Brain microvascular endothelial cell (primary cell): ENCODE measurements at regions not wholly inside any gene's neighbourhood (a gene's known extent, or its start where the extent isn't known, plus 50 kb on each side); places are given as distances from the start of the nearest gene placed in this dataset.

Experiments used
- DNase-seq: peaks from one replicate; pipeline ENCODE4 v3.0.0-alpha.2; 2020
- H3K27ac ChIP-seq: fragments of 250-450 bp; sonication (Bioruptor Pico); 2 replicates; pipeline ENCODE4 v1.5.1; 2020; ENCODE audit warnings: mild to moderate bottlenecking, moderate library complexity
- H3K27me3 ChIP-seq: fragments of 250-450 bp; sonication (Bioruptor Pico); replicated peaks from 2 replicates; pipeline ENCODE4 v1.5.1; 2020; ENCODE audit warnings: mild to moderate bottlenecking
- H3K36me3 ChIP-seq: fragments of 250-450 bp; sonication (Bioruptor Pico); replicated peaks from 2 replicates; pipeline ENCODE4 v1.5.1; 2020; ENCODE audit warnings: mild to moderate bottlenecking
- H3K4me3 ChIP-seq: 2 replicates; pipeline ENCODE4 v1.5.1; 2011; ENCODE audit warnings: low read depth, mild to moderate bottlenecking, control low read depth, low read length, moderate library complexity
- CTCF ChIP-seq: IDR thresholded peaks from 2 replicates; pipeline ENCODE4 v1.5.1; 2011; ENCODE audit warnings: low read depth, mild to moderate bottlenecking, moderate library complexity, low read length, control low read depth, inconsistent platforms; ENCODE audit errors: missing control alignments
- in situ Hi-C: cut with HindIII; loops from 2 replicates; pipeline ENCODE4 v1.10.0; 2017; ENCODE audit warnings: low sequenced_read_pairs, low pct_ligation_motif_present

GRCh38 chr13:107138486-107138885 lies 570.5 kb upstream of the ARGLU1 start:
- no peak overlapping the region for H3K4me3 ChIP-seq
- in situ Hi-C loops = no loop called here
- H3K27ac ChIP-seq = no peak overlapping the region
- no peaks in the 10 kb centered on the region for H3K27me3 ChIP-seq
- TF ChIP-seq CTCF = no peak
- DNase-seq = no peak
- H3K36me3 ChIP-seq = no peaks in the 10 kb centered on the region

- Histone ChIP-seq H3K27me3 (no peaks in the 10 kb centered on the region), H3K36me3 (no peaks in the 10 kb centered on the region), H3K27ac (no peak overlapping the region), H3K4me3 (no peak overlapping the region)
- in situ Hi-C loops = no loop called here
- DNase-seq = no peak
- TF ChIP-seq CTCF = no peak
These were observed 566.0 kb upstream of the ARGLU1 start for GRCh38 chr13:107133950-107134349.

GRCh38 chr13:107130566-107130965 lies 562.6 kb upstream of the ARGLU1 start:
- Histone ChIP-seq H3K27me3 (no peaks in the 10 kb centered on the region), H3K36me3 (no peaks in the 10 kb centered on the region), H3K4me3 (no peak overlapping the region), H3K27ac (no peak overlapping the region)
- no peak for DNase-seq
- no peak for TF ChIP-seq CTCF
- in situ Hi-C loops = no loop called here

GRCh38 chr13:107124730-107125129 lies 556.8 kb upstream of the ARGLU1 start:
- H3K4me3 ChIP-seq = no peak overlapping the region
- no peak for TF ChIP-seq CTCF
- in situ Hi-C loops = no loop called here
- H3K27ac ChIP-seq = no peak overlapping the region
- H3K27me3 ChIP-seq = no peaks in the 10 kb centered on the region
- no peak for DNase-seq
- H3K36me3 ChIP-seq = no peaks in the 10 kb centered on the region

- no peak overlapping the region for H3K27ac ChIP-seq
- no peaks in the 10 kb centered on the region for H3K27me3 ChIP-seq
- H3K36me3 ChIP-seq = no peaks in the 10 kb centered on the region
- DNase-seq = no peak
- in situ Hi-C loops = no loop called here
- TF ChIP-seq CTCF = no peak
- no peak overlapping the region for H3K4me3 ChIP-seq
These were observed 556.3 kb upstream of the ARGLU1 start for GRCh38 chr13:107124129-107124718.

GRCh38 chr13:107121793-107122192 lies 553.9 kb upstream of the ARGLU1 start:
- DNase-seq = no peak
- Histone ChIP-seq H3K27ac (no peak overlapping the region), H3K36me3 (no peaks in the 10 kb centered on the region), H3K4me3 (no peak overlapping the region), H3K27me3 (no peaks in the 10 kb centered on the region)
- in situ Hi-C loops = no loop called here
- TF ChIP-seq CTCF = no peak
